Endothelial cell of umbilical vein (primary cell): ENCODE measurements at regions not wholly inside any gene's neighbourhood (a gene's known extent, or its start where the extent isn't known, plus 50 kb on each side); places are given as distances from the start of the nearest gene placed in this dataset.

Experiments used
- BruUV-seq: library from RNA; stranded (reverse); fragments of 400-500 nt; replicated peaks from 2 replicates; lab custom pipeline; 2021; lab: Mats Ljungman, UMichigan
- CTCF ChIA-PET: fragments of 300-600, 350-600 bp; sonication (Branson Sonifier 250); formaldehyde crosslinking; loops from one replicate; lab custom pipeline; 2021; ENCODE audit warnings: antibody characterized with exemption, inconsistent platforms; lab: Charles Lee
- POLR2A ChIA-PET: fragments of 300-600, 350-600 bp; sonication (Branson Sonifier 250); formaldehyde crosslinking; loops from one replicate; lab custom pipeline; 2021; ENCODE audit warnings: antibody characterized with exemption, inconsistent platforms; lab: Charles Lee
- DNase-seq: peaks from one replicate; pipeline ENCODE4 v3.0.0-alpha.2; 2011; ENCODE audit warnings: low read depth, low spot score
- FAIRE-seq: peaks from 2 replicates; lab custom pipeline; 2011; peaks lifted over from hg19 to GRCh38; lab: Jason Lieb, UNC
- H2AFZ ChIP-seq: 2 replicates; pipeline ENCODE4 v1.6.0; 2012; ENCODE audit warnings: low read depth, low read length, control low read depth, inconsistent platforms
- H3K27ac ChIP-seq: 2 replicates; pipeline ENCODE4 v1.5.1; 2011; ENCODE audit warnings: low read depth, mild to moderate bottlenecking, control low read depth, low read length, moderate library complexity; ENCODE audit not compliant: insufficient read depth
- H3K27me3 ChIP-seq, 2 experiments: 2 replicates each; pipeline versions ENCODE4 v1.6.0 to v1.6.1; 2011; ENCODE audit warnings: low read length in 2 of 2, mixed read lengths in 1 of 2; ENCODE audit not compliant: control insufficient read depth in 2 of 2, insufficient read depth in 2 of 2
- H3K36me3 ChIP-seq, 2 experiments: 2 replicates in 1 of 2; 3 replicates in 1 of 2; pipeline ENCODE4 v1.5.1; 2011; ENCODE audit warnings: low read length in 2 of 2, mild to moderate bottlenecking in 1 of 2, moderate library complexity in 1 of 2; ENCODE audit not compliant: control insufficient read depth in 2 of 2, insufficient read depth in 2 of 2; ENCODE audit errors: extremely low read depth in 1 of 2
- H3K4me1 ChIP-seq: 3 replicates; pipeline ENCODE4 v1.5.1; 2011; ENCODE audit warnings: mild to moderate bottlenecking, low read length; ENCODE audit not compliant: control insufficient read depth, insufficient read depth; ENCODE audit errors: extremely low read depth
- H3K4me2 ChIP-seq: 2 replicates; pipeline ENCODE4 v1.6.1; 2011; ENCODE audit warnings: low read length, control low read depth, mixed read lengths; ENCODE audit not compliant: insufficient read depth
- H3K4me3 ChIP-seq, 3 experiments: fragments of 200-600 bp in 1 of 3; sonication (generic), shearing (Covaris generic) in 1 of 3; replicated peaks in 1 of 3; 2 replicates each; pipeline ENCODE4 v1.5.1; 2011 to 2016; ENCODE audit warnings: control low read depth in 3 of 3, low read length in 3 of 3, mild to moderate bottlenecking in 2 of 3, inconsistent platforms in 1 of 3, low read depth in 1 of 3, moderate library complexity in 1 of 3; ENCODE audit not compliant: insufficient read depth in 1 of 3
- H3K79me2 ChIP-seq: 2 replicates; pipeline ENCODE4 v1.6.0; 2012; ENCODE audit warnings: low read length, inconsistent platforms; ENCODE audit not compliant: control insufficient read depth, insufficient read depth
- H3K9ac ChIP-seq: replicated peaks from 2 replicates; pipeline ENCODE3; 2011; ENCODE audit warnings: low read length, control low read depth; ENCODE audit not compliant: insufficient read depth; ENCODE audit errors: extremely low read depth
- H3K9me1 ChIP-seq: replicated peaks from 3 replicates; pipeline ENCODE4 v1.6.0; 2011; ENCODE audit warnings: mild to moderate bottlenecking, low read length; ENCODE audit not compliant: control insufficient read depth, insufficient read depth; ENCODE audit errors: extremely low read depth
- H3K9me3 ChIP-seq: replicated peaks from 2 replicates; pipeline ENCODE4 v1.5.1; 2012; ENCODE audit warnings: low read length, inconsistent platforms; ENCODE audit not compliant: control insufficient read depth, insufficient read depth
- H4K20me1 ChIP-seq: replicated peaks from 2 replicates; pipeline ENCODE3; 2011; ENCODE audit warnings: mild to moderate bottlenecking, low read length; ENCODE audit not compliant: control insufficient read depth, insufficient read depth; ENCODE audit errors: extremely low read depth
- EZH2 ChIP-seq: IDR thresholded peaks from 2 replicates; pipeline ENCODE4 v1.6.1; 2012; ENCODE audit warnings: borderline replicate concordance, low read depth, mild to moderate bottlenecking, moderate library complexity, low read length, inconsistent platforms; ENCODE audit not compliant: severe bottlenecking
- FOS ChIP-seq: IDR thresholded peaks from 2 replicates; pipeline ENCODE4 v1.6.1; 2011; ENCODE audit warnings: mild to moderate bottlenecking, low read length, moderate library complexity, borderline replicate concordance; ENCODE audit not compliant: insufficient read depth
- GATA2 ChIP-seq: IDR thresholded peaks from 2 replicates; pipeline ENCODE4 v1.7.0; 2011; ENCODE audit warnings: low read depth, mild to moderate bottlenecking, moderate library complexity, mixed read lengths, low read length; ENCODE audit not compliant: insufficient read length, insufficient read depth
- JUN ChIP-seq: IDR thresholded peaks from 2 replicates; pipeline ENCODE4 v1.6.1; 2011; ENCODE audit warnings: borderline replicate concordance, low read depth; ENCODE audit not compliant: insufficient read length, insufficient read depth
- MYC ChIP-seq: IDR thresholded peaks from one replicate; pipeline ENCODE4 v1.6.1; 2011; ENCODE audit warnings: mild to moderate bottlenecking, low read depth, low read length
- POLR2A ChIP-seq: IDR thresholded peaks from 2 replicates; pipeline ENCODE4 v1.6.1; 2012; ENCODE audit warnings: low read depth, mild to moderate bottlenecking, control low read depth, low read length
- POLR2AphosphoS5 ChIP-seq: IDR thresholded peaks from 2 replicates; pipeline ENCODE4 v1.6.1; 2012; ENCODE audit warnings: low read depth, mild to moderate bottlenecking, control low read depth, low read length, moderate library complexity; ENCODE audit not compliant: insufficient read depth
- dilution Hi-C: fragments of 300-500 bp; cut with MboI; formaldehyde crosslinking; loops from one replicate; pipeline ENCODE4 v1.15.0; 2019; ENCODE audit warnings: low sequenced_read_pairs; ENCODE audit not compliant: extremely low pct_ligation_motif_present
- intact Hi-C: fragments of 100-400 bp; cut with micrococcal nuclease; formaldehyde crosslinking; loops from one replicate; pipeline ENCODE4 v1.10.0; 2022
- TF ChIP-seq, protein P1 (sequence below): IDR thresholded peaks from 2 replicates; pipeline ENCODE4 v1.6.1; 2011; ENCODE audit not compliant: insufficient read depth, insufficient read length

- no peak for FAIRE-seq
- Histone ChIP-seq H3K4me2 (no peak overlapping the region), H3K9ac (no peak overlapping the region), H3K9me3 (peaks cover 2% of the 10 kb centered on the region), H3K4me3 (no peak overlapping the region), H3K9me1 (no peaks in the 10 kb centered on the region), H3K27ac (no peak overlapping the region), H4K20me1 (no peaks in the 10 kb centered on the region), H3K4me1 (no peaks in the 10 kb centered on the region), H3K36me3 (no peaks in the 10 kb centered on the region), H3K79me2 (no peaks in the 10 kb centered on the region), H2AFZ (no peak overlapping the region), H3K27me3 (no peaks in the 10 kb centered on the region)
- TF ChIP-seq MYC, result no peak
- no peak for TF ChIP-seq GATA2
- TF ChIP-seq, protein P1, sequence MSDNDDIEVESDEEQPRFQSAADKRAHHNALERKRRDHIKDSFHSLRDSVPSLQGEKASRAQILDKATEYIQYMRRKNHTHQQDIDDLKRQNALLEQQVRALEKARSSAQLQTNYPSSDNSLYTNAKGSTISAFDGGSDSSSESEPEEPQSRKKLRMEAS, result no peak
- TF ChIP-seq POLR2A, result no peak
- ChIA-PET CTCF (no interaction called here), POLR2A (no interaction called here)
- dilution Hi-C loops, result no loop called here
- no TSS peak for BruUV-seq
- intact Hi-C loops, result no loop called here
- DNase-seq, result no peak
These were observed 128.5 kb downstream of the PRDM9 start for GRCh38 chr5:23635938-23636337.

GRCh38 chr5:23639326-23639725 lies 131.9 kb downstream of the PRDM9 start:
- no peak for TF ChIP-seq EZH2
- no peak for TF ChIP-seq JUN
- TF ChIP-seq, protein P1, result no peak
- no peak for TF ChIP-seq POLR2AphosphoS5
- no peak for TF ChIP-seq FOS
- no peak for TF ChIP-seq GATA2
- no peak for FAIRE-seq
- H3K9me1 ChIP-seq, result no peaks in the 10 kb centered on the region
- no peaks in the 10 kb centered on the region for H3K4me1 ChIP-seq
- H3K36me3 ChIP-seq, result no peaks in the 10 kb centered on the region
- H3K9me3 ChIP-seq, result no peaks in the 10 kb centered on the region
- dilution Hi-C loops (no loop called here), intact Hi-C loops (no loop called here)
- H3K27me3 ChIP-seq, result no peaks in the 10 kb centered on the region
- CTCF ChIA-PET, result no interaction called here
- POLR2A ChIA-PET, result no interaction called here
- H3K27ac ChIP-seq, result no peak overlapping the region
- no peaks in the 10 kb centered on the region for H3K79me2 ChIP-seq
- no TSS peak for BruUV-seq
- no peak overlapping the region for H3K9ac ChIP-seq
- DNase-seq, result no peak
- no peak overlapping the region for H2AFZ ChIP-seq
- no peak overlapping the region for H3K4me2 ChIP-seq
- no peaks in the 10 kb centered on the region for H4K20me1 ChIP-seq
- H3K4me3 ChIP-seq, result no peak overlapping the region
